ENCODE measurements at regions not wholly inside any gene's neighbourhood (a gene's known extent, or its start where the extent isn't known, plus 50 kb on each side); places are given as distances from the start of the nearest gene placed in this dataset.

DNA sequence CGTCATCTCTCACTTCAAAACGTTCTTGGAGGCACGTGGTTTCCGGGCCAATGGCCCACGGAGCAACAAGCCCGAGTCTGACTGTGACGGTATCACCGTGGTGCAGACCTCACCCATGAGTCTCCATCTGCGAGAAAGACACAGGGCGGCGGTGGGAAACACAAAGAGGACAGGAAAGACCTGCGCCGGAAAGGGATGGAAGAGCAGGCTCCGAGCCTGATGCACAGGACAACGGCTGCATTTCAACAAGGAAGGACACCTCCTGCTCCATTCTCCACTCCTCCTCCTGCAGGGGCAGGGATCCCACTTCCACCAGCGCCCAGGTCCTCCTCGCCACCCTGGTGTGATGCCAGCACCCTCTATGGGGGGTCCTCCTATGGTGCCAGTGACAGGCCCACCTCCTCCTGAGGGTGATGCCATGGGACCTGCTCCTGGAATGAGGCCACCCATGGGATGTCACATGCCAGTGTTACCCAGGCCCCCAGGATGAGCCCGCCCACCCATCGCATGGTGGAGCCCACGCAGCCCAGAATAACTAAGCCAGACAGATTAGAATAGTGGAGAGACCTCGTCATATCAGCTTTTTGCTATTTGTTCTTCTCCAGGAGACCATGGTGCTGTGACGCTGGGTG is 73.0 kb upstream of the PCSK6 start:
- H3K36me3 Mint-ChIP-seq (ENCODE audit: low read depth) = no peaks in the 10 kb centered on the region
- intact Hi-C loops (cut with DNase I, micrococcal nuclease) = no loop called here
- H3K27ac Mint-ChIP-seq = no peak overlapping the region
- no peak overlapping the region for H3K4me3 Mint-ChIP-seq
- H3K4me1 Mint-ChIP-seq = no peaks in the 10 kb centered on the region
- ChIA-PET CTCF (no interaction called here), POLR2A (no interaction called here)
- H3K27me3 Mint-ChIP-seq = peaks cover 9% of the 10 kb centered on the region
- no peaks in the 10 kb centered on the region for H3K9me3 Mint-ChIP-seq (ENCODE audit: low read depth)
- no peak for ATAC-seq
- no peak for DNase-seq

DNA sequence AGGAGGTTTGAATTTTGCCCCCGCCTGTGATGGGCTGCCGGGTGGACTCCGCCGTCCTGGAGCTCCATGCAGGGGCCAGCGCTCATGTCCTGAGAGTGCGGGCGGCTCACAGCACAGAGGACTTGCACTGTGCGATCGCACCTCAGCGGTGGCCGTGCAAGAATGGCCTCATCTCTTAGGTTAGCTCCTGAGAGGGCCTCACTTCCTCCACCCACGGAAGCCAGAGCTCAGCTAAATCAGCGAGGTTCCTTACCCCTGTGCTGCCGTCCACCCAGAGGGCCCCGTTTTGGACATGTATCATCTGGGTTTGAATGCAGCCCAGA is 72.0 kb upstream of the PCSK6 start:
- no peak overlapping the region for H3K27ac Mint-ChIP-seq
- H3K4me3 Mint-ChIP-seq = no peak overlapping the region
- POLR2A ChIA-PET = no interaction called here
- H3K27me3 Mint-ChIP-seq = peaks cover 9% of the 10 kb centered on the region
- CTCF ChIA-PET = interaction anchor here (0.7 kb wide), 1 partner anchor 9 kb away, joined by 4 read pairs; no protein-coding TSS in a partner anchor
- no peaks in the 10 kb centered on the region for H3K9me3 Mint-ChIP-seq (ENCODE audit: low read depth)
- H3K36me3 Mint-ChIP-seq (ENCODE audit: low read depth) = no peaks in the 10 kb centered on the region
- intact Hi-C loops (cut with DNase I, micrococcal nuclease) = no loop called here
- no peak for ATAC-seq
- no peaks in the 10 kb centered on the region for H3K4me1 Mint-ChIP-seq
- no peak for DNase-seq

DNA sequence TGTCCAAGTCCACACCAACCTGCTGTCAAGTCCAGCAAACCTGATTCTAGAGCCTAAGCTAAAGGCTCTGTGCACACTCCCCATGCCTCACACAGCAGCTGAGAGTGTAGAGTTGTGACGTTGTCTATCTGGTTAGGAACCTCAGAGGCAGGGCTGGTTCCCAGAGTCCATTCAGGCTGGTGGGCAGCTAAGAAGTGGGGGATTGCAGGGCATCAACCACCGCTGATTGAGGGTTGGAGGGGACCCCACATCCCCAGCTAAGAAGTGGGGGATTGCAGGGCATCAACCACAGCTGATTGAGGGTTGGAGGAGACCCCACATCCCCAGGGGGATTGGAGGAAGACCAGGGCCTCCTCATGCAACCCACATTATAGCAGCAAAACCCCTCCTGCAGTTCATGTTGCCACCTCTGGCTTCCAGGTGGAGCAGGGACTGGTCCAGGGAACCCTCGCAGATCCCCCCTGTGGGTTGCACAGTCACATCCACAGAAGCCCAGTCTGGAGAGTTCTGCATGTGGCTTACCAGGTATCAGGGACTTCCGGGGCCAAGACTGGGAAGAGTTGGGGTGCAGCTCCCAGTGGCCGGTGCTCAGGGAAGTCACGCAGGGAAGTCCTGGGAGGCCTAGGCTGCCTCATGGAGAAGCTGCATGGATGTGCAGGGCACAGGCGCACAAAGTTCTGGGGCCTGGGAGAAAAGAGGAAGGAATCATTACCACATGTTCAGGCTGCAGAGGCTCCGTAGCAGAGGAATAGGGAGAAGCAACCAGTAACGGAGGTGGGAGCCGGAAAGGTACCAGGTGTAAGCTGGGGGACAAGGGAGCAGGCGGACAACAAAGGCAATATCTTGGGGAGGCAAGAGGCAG is 71.4 kb upstream of the PCSK6 start:
- Mint-ChIP-seq H3K4me3 (no peak overlapping the region), H3K27me3 (peaks cover 9% of the 10 kb centered on the region), H3K27ac (no peak overlapping the region), H3K36me3 (ENCODE audit: low read depth) (no peaks in the 10 kb centered on the region), H3K4me1 (no peaks in the 10 kb centered on the region), H3K9me3 (ENCODE audit: low read depth) (no peaks in the 10 kb centered on the region)
- ChIA-PET POLR2A (no interaction called here), CTCF (interaction anchor here (0.7 kb wide), 1 partner anchor 8 kb away, joined by 4 read pairs; no protein-coding TSS in a partner anchor)
- ATAC-seq (no peak), DNase-seq (no peak)
- intact Hi-C loops (cut with DNase I, micrococcal nuclease) = no loop called here

DNA sequence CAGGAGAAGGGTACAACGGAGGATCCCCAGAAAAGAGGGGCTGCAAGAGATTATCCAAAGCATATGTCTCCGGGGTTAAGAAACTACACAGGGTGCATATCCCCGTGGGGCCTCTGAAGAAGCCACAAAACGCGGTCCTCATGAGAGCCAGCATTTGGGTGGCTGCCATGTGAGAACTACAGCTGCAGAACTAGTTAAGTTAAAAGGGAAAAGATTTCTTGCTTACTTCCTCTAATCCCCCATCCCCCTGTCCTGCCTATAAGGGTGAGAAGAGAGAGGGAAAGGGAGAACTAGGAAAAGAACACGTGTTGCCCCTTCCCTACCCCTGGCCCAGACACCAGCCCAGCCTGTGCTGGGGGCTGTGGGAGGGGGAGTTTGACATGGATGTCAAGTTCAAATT is 70.4 kb upstream of the PCSK6 start:
- ChIA-PET CTCF (no interaction called here), POLR2A (no interaction called here)
- ATAC-seq = no peak
- no peaks in the 10 kb centered on the region for H3K36me3 Mint-ChIP-seq (ENCODE audit: low read depth)
- H3K27me3 Mint-ChIP-seq = peaks cover 9% of the 10 kb centered on the region
- H3K4me3 Mint-ChIP-seq = no peak overlapping the region
- DNase-seq = no peak
- H3K4me1 Mint-ChIP-seq = no peaks in the 10 kb centered on the region
- no peaks in the 10 kb centered on the region for H3K9me3 Mint-ChIP-seq (ENCODE audit: low read depth)
- H3K27ac Mint-ChIP-seq = no peak overlapping the region
- intact Hi-C loops (cut with DNase I, micrococcal nuclease) = no loop called here

DNA sequence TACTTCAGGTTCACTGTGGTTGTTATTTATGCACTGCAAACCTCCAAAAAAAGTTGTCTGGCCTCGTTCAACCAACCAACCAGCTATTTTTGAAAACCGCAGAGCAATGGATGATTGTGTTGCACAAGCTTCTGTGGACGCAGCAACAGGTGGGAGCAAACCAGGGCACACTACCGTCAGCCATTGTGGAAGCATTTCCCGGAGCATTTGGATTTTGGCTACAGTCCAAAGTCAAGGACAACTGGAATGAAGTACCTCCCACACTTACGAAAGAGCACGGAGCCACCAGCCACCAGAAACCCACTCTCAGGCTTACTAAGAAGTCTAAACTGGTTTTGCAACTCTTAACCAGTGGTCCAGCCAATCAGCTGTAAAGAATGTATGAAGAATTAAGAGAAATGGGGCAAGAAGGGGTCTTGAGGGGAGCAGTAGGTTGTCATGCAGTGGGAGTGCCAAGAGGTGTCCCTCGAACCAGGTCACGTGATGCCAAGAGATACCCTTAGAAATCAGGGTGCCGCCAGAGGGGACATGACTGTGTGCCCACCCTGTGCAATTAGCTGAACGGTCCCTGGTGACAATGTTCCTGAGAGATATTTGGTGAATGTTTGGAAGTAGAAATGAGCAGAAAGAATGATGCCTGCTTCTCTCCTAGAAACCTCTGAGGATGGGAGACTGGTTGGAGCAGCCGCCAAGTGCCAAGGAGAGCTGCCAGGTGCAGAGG is 68.9 kb upstream of the PCSK6 start:
- ChIA-PET CTCF (interaction anchor here (0.5 kb wide), 1 partner anchor 57 kb away, joined by 3 read pairs; no protein-coding TSS in a partner anchor), POLR2A (no interaction called here)
- no peak for ATAC-seq
- H3K36me3 Mint-ChIP-seq (ENCODE audit: low read depth) = no peaks in the 10 kb centered on the region
- no peak overlapping the region for H3K4me3 Mint-ChIP-seq
- H3K4me1 Mint-ChIP-seq = no peaks in the 10 kb centered on the region
- H3K9me3 Mint-ChIP-seq (ENCODE audit: low read depth) = no peaks in the 10 kb centered on the region
- intact Hi-C loops (cut with DNase I, micrococcal nuclease) = no loop called here
- DNase-seq = no peak
- H3K27me3 Mint-ChIP-seq = peaks cover 8% of the 10 kb centered on the region
- H3K27ac Mint-ChIP-seq = no peak overlapping the region

DNA sequence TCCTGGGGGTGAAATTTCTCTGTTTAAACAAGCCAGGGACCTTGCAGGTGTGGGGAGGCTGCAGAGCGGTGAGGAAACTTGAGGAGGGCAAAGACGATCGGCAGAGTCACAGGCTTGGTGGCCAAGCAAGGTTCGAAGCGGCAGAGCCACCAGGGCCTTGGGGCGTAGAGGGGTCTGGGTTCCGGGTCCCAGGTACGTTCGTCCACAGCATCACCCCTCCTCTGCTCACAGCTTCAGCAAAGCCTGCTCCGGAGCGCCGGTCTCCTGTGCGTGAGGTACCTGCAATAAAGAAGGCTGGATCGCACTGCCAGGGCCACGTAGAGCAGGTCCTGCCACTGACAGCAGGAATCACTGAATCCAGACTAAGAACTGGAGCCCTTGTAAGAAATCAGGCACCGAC is 66.8 kb upstream of the PCSK6 start:
- H3K9me3 Mint-ChIP-seq (ENCODE audit: low read depth) = no peaks in the 10 kb centered on the region
- H3K36me3 Mint-ChIP-seq (ENCODE audit: low read depth) = no peaks in the 10 kb centered on the region
- POLR2A ChIA-PET = no interaction called here
- no peak for DNase-seq
- H3K4me3 Mint-ChIP-seq = no peak overlapping the region
- no peak overlapping the region for H3K27ac Mint-ChIP-seq
- no peaks in the 10 kb centered on the region for H3K4me1 Mint-ChIP-seq
- intact Hi-C loops (cut with DNase I, micrococcal nuclease) = no loop called here
- peaks cover 8% of the 10 kb centered on the region for H3K27me3 Mint-ChIP-seq
- CTCF ChIA-PET = no interaction called here
- no peak for ATAC-seq

DNA sequence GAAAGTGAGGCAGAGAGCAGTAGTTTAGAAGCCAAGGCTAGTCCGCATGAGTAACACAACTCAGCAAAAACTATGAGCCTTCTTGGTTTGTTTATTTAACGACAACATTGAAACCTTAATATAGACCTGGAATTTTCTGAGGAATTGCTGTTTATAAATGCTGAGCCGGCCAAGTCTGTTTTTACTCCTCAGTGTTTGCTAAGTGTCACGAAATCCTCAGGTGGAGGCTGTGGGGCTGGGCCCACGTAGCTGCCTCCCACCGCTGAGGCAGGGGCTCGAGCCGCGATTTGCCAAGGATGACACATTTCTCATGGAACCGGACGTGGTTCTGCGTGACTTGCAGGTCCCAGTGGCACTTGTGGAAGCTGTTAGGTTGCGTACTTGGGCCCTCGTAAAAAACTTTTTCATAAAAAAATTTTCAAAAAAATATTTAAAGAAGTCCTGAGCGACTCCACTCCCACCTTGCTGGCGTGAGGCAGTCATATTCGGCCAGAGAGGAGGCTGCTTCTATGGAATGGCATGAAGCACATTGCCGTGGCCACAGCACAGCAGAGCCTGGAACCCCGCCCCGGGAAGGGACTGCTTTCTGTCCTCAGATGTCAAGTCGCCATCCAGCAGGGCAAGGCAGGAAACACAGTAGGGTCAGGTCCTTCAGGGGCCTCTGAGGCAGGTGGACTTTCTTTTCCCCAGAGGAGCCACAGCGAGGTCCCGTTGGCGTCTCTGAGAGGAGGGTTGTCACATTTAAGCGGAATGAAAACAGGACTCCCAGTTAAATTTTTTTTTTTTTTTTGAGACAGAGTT is 64.8 kb upstream of the PCSK6 start:
- H3K4me3 Mint-ChIP-seq = no peak overlapping the region
- H3K9me3 Mint-ChIP-seq (ENCODE audit: low read depth) = no peaks in the 10 kb centered on the region
- no peaks in the 10 kb centered on the region for H3K4me1 Mint-ChIP-seq
- ChIA-PET POLR2A (interaction anchor here (0.7 kb wide), 1 partner anchor 87 kb away, joined by 4 read pairs; no protein-coding TSS in a partner anchor), CTCF (no interaction called here)
- intact Hi-C loops (cut with DNase I, micrococcal nuclease) = no loop called here
- DNase-seq = no peak
- no peak overlapping the region for H3K27ac Mint-ChIP-seq
- no peak for ATAC-seq
- H3K27me3 Mint-ChIP-seq = peaks cover 5% of the 10 kb centered on the region
- H3K36me3 Mint-ChIP-seq (ENCODE audit: low read depth) = no peaks in the 10 kb centered on the region

DNA sequence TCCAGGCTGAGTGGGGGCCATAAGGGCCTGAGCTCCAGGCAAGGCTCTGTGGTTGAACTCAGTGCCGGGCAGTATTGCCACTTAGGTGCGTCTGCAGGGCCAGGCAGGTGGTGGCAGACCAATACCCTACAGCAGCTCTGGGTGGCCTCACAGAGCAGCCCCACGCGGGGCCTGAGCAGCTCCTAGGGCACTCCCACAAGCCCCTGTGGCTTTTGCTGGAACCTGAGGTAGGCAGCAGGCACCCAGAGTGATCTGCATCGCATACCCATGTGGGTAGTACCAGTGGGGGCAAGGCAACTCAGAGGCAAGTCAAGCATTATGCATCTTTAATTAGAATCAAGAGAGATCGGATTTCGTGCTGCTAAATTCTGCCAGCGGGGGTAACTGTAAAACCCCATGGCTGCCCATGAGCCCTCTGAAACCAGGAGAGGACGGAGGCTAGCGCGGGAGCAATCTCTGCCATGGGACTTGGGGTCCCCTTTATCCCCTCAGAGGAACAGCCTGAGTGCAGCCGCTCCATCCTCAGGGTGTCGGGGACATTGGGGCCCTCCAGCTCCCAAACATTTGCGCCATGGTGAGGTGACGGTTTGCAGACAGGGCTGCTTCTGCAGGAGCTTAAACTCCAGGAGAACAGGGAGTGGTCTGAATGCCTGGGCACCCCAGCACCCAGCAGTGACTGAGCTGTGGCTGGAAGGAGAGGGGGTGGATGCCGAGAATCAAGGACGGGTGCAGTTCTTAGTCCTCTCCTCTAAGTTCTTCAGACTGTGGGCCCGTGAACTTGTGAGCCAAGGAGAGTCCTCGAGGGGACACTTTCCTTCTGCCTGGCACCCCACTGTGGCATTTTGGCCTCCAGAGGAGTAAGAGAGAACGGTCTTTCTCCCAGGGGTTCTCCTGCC is 62.4 kb upstream of the PCSK6 start:
- CTCF ChIA-PET = no interaction called here
- H3K4me3 Mint-ChIP-seq = no peak overlapping the region
- peaks cover 7% of the 10 kb centered on the region for H3K27me3 Mint-ChIP-seq
- no peaks in the 10 kb centered on the region for H3K36me3 Mint-ChIP-seq (ENCODE audit: low read depth)
- POLR2A ChIA-PET = no interaction called here
- H3K27ac Mint-ChIP-seq = no peak overlapping the region
- intact Hi-C loops (cut with DNase I, micrococcal nuclease) = no loop called here
- H3K4me1 Mint-ChIP-seq = no peaks in the 10 kb centered on the region
- H3K9me3 Mint-ChIP-seq (ENCODE audit: low read depth) = peaks cover 4% of the 10 kb centered on the region
- ATAC-seq (no peak), DNase-seq (no peak)

DNA sequence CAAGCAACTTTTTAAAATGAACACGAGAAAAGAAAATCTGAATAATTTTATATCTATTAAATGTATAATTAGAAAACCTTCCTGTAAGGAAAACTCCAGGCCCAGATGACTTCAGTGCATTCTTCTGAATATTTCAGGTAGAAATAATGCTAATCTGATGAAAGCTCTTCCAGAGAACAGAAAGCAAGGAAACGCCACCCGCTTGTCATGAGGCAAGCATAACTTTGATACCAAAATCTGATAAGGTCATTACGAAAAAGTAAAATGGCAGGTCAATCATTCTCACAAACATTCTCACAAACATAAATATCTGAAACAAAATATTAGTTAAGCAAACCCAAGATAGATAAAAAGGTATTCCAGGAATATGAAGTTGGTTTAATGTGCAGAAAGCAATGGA is 60.6 kb upstream of the PCSK6 start:
- H3K4me3 Mint-ChIP-seq = no peak overlapping the region
- ATAC-seq (no peak), DNase-seq (no peak)
- no peaks in the 10 kb centered on the region for H3K4me1 Mint-ChIP-seq
- H3K9me3 Mint-ChIP-seq (ENCODE audit: low read depth) = peaks cover 4% of the 10 kb centered on the region
- ChIA-PET CTCF (no interaction called here), POLR2A (no interaction called here)
- peaks cover 11% of the 10 kb centered on the region for H3K27me3 Mint-ChIP-seq
- no peaks in the 10 kb centered on the region for H3K36me3 Mint-ChIP-seq (ENCODE audit: low read depth)
- H3K27ac Mint-ChIP-seq = no peak overlapping the region
- intact Hi-C loops (cut with DNase I, micrococcal nuclease) = no loop called here

DNA sequence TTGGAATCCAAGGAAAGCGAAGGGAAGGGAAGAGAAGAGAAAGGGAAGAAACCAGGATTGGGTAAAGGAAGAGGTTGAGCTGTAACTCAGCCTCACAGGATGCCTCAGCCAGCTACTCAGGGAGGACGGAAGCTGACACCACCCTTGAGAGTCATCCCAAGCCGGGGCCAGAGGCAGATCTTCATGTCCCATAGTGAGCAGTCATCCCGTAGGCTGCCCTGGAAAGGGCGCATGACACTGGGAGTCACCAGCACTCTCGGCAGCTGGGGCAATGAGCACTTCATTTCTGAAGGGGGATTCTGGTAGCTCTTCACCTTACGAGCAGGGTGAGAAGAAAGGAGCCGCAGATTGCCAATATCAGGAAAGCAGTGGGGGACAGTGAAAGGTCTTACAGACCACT is 60.1 kb upstream of the PCSK6 start:
- H3K27ac Mint-ChIP-seq = no peak overlapping the region

DNA sequence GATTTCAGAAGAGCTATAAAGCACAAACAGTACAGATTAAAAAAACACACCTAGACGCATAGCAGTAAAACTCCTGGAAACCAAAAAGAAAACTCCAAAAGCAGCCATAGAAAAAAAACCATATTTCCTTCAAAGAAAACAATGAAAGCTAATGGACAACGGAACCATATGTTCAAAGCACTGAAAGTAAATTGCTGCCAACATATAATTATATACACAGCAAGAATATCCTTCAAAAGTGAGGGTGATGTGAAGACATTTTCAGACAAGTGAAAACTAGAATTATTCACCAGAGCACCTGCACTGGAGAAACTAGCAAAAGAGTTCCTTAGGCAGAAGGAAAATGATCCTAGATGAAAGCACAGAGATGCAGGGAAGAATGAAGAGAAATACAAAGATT is 58.2 kb upstream of the PCSK6 start:
- intact Hi-C loops (cut with DNase I, micrococcal nuclease) = no loop called here
- Mint-ChIP-seq H3K4me3 (no peak overlapping the region), H3K4me1 (no peaks in the 10 kb centered on the region), H3K36me3 (ENCODE audit: low read depth) (no peaks in the 10 kb centered on the region), H3K27me3 (peaks cover 16% of the 10 kb centered on the region), H3K27ac (no peak overlapping the region), H3K9me3 (ENCODE audit: low read depth) (peaks cover 4% of the 10 kb centered on the region)
- ChIA-PET CTCF (no interaction called here), POLR2A (no interaction called here)
- ATAC-seq (no peak), DNase-seq (no peak)

More for the DNA sequence above, 60.1 kb upstream of the PCSK6 start:
- Mint-ChIP-seq H3K27me3 (peaks cover 11% of the 10 kb centered on the region), H3K9me3 (ENCODE audit: low read depth) (peaks cover 4% of the 10 kb centered on the region), H3K36me3 (ENCODE audit: low read depth) (no peaks in the 10 kb centered on the region), H3K4me3 (no peak overlapping the region), H3K4me1 (no peaks in the 10 kb centered on the region)
- ChIA-PET CTCF (interaction anchor here (0.9 kb wide), 1 partner anchor 40 kb away, joined by 4 read pairs; no protein-coding TSS in a partner anchor), POLR2A (no interaction called here)
- intact Hi-C loops (cut with DNase I, micrococcal nuclease) = no loop called here
- ATAC-seq = no peak
- no peak for DNase-seq
